Inferior parietal cortex (tissue), 1 donor: ENCODE measurements at regions not wholly inside any gene's neighbourhood (a gene's known extent, or its start where the extent isn't known, plus 50 kb on each side); places are given as distances from the start of the nearest gene placed in this dataset.
A peak's percentile ranks its signal among the peaks of the same experiment; 100 is the strongest.
"Not testable (repeated sequence)": the region's sequence is repeated elsewhere in the genome, so short reads cannot be mapped to it uniquely, and the experiment has no call there.

Source experiments
- DNase-seq: peaks from one replicate; pipeline ENCODE4 v3.0.0-alpha.2; 2016; ENCODE audit errors: extremely low spot score

DNA sequence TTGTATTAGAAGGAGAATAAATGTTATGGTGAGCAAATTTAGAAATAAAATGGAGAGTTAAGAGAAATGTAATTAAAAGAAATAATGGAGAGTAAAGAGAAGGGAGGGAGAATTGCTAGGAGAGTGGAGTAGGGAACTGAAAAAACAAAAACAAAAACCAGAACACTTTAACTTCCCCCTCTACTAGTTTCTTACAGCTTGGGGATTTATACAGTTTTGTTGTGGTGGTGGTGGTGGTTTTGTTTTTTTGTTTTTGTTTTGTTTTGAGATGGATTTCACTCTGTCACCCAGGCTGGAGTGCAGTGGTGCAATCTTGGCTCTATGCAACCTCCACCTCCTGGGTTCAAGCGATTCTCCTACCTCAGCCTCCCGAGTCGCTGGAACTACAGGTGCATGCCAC is 322.4 kb downstream of the TMEM167A start:
- DNase-seq = no peak

DNA sequence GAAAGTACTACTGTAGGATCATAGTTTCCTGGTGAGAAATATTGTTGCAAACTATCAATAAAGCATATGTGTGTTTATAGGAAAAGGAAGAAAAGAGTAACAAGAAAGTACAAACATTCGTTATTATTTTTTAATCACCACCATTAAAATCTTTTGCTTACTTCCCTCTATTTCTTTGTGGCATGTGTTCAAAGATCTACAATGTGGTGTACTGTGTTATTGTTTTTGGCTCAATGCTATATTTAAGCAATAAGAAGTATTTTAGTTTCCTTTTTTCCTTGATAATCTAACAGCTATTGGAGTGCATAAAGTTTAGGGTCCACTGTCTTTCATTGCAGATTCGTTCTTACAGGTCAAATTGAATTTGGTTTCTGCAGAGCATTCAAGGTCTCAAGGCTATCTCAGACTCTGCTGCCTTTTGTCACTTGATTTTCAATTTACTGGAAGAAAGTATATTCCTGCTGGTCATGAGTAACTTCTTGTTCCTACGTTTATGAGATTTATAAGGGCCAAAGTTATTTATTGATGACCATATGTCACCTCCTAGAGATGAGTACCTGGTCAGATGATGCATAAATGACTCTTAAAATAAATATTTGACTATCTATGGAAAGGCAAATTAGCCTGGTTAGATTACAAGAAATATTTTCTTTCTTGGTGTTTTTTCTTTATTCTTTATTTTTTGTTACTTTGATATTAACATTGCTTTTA is 323.0 kb downstream of the TMEM167A start:
- DNase-seq = no peak

DNA sequence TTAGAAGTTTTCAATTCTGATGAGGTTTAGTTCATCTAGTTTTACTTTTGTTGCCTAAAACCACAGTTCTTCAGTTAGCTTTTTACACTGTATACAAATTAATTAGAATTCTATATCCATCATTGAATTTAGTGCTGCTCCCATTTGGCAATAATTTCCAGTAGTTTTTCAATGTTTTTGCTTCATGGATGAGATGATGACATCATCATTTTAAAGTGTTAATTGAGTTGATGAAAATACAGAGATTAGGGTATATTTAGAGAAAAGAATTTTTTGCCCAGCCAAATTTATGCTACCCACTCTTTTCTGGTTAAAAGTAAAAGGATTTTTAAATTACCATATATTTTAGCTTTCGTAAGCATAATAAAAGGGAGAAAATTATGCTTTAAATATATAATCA is 323.8 kb downstream of the TMEM167A start:
- DNase-seq = no peak

DNA sequence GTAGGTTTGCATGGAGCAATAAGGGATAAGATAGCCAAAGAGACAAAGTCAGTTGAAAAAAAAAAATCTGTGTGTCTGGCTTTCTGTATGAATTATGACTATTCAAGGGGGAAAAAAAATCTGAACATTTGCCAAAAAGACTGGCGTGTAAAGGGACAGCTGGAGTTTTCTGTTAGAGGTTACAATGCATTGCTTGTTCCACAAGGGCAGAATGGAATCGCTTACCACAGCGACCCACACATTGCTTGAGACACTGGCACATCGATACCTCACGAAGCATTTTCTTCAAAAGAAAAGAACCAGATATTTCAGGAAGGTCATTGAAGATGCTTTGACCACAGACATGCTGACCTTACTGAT is 327.8 kb downstream of the TMEM167A start:
- peak; percentile 69 for DNase-seq

DNA sequence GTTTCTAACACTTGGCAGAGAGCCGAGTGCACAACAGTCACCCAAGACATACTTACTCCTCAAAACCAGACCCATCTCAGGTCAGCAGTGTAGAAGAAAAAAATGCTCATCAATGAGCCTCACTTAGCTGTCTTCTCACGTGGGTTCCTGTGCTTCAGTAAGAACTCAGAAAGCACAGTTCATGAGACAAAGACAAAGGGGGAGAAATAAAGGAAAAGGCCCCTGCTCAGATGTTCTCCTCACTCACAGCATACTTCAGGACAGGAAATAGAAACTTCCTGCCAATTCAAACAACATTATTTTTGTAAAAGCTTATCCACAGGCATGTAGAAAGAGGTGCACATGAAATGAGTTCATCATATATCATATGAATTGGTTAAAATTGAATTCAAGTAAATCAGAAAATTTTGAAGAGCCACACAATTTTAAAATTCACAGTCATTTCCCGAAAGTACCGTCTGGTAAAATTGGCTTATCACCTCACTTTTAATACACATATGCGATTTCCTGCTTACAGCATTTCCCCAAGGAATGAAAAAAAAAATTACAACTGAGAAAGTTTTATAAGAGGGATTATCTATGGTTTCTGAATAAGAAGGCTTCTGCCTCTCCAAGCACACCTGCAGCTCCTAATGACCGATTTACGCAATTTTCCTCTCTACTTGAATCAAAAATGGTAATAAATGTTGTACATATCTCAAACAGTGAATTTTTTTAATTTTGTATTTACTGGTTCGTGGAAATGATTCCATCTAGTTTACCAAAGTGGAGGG is 328.3 kb downstream of the TMEM167A start:
- no peak for DNase-seq

DNA sequence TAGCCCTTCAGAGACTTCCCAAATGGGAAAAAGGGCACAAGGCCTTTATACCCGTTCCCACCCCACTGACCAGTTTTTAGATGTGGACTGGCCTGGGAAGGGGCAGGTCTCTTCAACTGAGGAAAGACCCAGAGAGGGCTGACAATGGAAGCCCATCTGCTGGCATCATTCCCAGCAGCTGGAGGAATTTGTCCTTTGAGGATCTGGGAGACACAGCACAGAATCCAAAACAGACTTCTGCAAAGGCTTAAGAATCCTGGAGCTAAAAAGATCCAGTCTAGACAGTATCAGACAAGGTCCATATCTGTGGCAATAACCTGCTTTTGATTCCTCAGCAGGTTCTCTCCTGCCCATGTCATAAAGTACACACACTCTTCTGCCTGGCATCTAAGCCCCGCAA is 329.2 kb downstream of the TMEM167A start:
- DNase-seq = no peak

DNA sequence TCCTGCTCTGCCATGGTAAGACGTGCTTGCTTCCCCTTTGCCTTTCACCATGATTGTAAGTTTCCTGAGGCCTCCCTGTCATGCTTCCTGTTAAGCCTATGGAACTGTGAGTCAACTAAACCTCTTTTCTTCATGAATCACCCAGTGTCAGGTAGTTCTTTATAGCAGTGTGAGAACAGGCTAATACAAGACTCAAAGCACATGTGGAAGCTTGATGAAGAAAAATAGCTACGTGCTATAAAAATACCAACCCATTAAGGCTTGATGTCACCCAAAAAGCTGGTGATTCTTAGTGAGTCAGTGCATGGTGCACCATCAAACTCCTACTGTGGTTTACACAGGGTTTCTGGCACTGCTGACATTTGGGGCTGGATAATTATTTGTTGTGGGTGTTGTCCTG is 332.2 kb downstream of the TMEM167A start:
- DNase-seq = no peak

DNA sequence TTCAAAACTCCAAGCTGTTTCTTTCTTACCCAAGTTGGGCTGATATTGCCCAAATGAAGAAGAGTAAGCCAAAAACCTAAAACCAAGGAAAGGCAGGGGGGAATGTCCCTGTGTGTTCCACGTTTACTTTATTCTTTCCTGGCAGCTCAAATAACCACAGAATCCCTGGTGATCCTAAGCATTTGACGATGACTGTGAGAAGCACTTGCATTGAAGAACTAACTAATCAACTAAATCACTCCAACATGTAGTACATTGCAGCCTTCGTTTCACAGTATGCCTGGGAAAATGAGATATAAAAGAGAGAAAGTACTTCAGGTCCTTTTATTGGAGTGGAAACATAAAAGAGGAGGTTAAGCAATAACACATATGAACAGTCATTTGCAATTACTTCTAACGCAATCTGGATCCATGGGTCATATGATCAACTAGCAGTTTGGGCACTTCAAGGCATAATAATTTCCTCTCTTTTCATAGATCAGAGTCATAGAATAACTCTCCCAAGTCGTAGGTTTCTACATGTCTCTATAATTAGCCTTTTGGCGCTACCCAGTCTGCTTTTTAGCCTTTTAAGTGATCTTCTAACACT is 338.4 kb downstream of the TMEM167A start:
- DNase-seq = no peak

DNA sequence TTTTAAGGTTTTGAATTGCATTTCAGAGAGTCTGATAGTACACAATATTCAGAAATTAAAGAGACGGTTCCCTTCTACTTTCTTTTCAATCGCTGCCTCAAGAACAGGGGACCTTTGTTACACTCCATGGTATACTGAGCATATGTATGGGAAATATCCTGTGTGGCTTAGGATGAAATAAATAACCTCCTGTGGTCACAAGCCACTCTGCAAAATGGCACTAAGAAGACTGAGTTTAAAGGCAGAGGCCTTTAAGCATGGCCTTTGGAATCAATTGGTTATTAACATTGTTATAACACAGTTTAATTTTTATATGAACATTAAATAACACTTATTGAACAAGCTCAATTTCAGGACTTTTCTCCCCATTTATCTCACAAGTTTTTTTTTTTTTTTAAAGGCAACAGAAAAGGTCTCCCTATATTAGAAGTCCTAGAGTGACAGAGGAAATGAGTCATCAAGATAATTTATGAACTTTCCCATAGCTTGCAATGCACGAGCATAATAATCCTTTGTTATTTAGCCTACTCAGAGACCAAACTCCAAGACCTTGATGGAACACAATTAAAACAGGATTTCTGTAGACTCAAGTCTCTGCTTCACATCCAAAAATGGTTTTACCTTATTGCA is 341.9 kb downstream of the TMEM167A start:
- no peak for DNase-seq

DNA sequence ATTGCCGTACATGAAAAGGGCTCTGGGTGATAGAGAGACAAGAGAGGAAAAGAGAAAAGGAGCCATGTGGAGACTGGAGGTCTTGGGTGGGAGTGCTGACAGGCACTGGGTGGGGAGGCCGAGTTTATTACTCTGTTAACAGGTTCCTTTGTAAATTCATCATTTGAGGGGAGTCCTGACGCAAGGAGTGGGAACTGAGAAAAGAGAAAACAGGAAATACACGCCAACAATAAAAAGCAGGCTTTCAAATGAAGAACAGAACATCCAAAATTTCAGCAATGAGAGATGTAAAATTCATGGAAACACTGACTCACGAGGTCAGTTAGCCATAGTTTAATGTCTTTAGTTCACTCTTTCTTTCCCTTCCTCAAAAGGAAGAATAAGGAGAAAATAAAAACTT is 342.8 kb downstream of the TMEM167A start:
- DNase-seq = no peak

DNA sequence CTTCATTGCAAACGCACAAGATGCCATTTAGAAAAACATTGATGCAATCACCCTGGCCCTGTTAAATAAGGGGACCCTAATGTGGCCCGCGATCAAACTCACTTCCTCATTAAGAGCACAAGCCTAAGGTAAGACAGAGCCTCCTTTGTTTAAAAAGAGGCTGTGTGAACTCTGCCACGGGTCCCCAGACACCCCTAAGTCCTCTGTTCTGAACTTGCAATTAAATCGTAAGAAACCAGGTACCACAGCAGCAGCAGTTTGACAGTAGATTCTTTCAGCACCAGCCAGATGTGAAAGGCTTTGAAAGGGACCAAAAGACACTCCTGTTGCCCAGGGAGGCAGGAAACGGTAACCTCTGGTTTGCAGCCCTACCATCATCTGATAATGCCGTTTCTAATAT is 346.3 kb downstream of the TMEM167A start:
- DNase-seq = no peak

DNA sequence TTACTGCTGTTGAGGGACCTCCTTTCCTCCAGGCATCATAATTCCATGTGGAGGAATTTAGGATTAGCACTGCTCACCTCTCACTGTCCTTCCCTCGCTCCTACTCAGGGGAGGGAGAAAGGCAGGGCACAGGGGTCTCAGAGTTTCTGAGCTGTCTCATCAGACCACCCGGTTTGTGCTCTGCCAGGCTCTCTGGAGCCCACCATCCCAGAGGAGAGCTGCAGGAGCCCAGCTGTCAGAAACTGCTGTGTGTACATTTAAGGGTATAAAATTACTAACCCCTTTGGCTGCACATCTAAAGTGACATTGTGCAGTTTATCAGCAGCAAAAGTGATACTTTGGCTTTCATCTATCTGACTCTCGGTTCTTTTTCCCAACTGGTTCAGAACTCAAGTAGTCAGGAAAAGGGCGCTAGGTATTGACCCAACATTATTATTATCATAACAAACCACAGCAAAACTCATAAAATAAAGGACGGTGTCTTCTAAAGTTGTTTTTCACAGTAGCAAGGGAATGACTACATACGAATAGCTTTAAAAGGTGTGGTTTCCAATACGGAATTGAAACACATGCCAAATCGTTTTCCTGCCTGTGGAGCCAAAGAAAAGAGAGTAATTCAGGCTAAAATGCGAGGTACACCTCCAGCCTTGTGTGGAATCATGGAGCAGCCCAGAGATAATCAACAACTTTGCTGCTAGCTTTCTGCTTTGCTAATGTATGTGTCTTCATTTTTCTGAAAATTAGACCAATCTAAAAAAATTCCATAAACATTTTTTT is 348.1 kb downstream of the TMEM167A start:
- DNase-seq = no peak

DNA sequence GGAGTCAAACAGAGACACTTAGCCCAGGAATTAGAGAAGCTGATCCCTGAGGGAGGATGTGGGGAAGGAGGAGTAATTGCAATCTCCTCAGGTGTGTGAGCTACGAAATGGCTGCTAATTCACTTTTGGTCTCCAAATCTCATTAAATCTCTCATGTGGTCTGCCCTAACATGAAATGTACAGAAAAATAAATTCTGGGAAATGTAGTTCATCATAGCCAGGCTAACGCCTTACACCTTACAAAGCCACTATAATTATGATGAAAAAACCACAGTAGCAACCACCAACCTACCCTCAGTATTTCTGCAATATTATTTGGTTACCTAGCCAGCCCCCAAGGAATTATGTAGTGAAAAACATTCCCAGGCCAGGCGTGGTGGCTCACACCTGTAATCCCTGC is 354.0 kb downstream of the TMEM167A start:
- no peak for DNase-seq

DNA sequence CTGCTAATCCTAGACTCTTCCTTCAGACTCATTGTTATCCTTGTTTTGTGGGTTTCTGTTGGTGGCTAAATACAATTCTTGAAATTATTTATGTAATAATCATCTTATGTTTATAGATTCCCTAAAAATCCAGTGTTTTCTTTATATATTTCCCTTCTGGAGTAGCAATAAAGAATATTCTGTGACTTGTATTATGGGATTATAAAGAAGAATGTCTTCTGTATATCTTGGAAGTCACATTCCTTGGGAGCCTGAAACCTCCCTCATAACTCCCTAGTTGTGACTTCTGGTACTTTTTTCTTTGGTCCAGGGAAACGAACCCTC is 356.1 kb downstream of the TMEM167A start:
- no peak for DNase-seq

DNA sequence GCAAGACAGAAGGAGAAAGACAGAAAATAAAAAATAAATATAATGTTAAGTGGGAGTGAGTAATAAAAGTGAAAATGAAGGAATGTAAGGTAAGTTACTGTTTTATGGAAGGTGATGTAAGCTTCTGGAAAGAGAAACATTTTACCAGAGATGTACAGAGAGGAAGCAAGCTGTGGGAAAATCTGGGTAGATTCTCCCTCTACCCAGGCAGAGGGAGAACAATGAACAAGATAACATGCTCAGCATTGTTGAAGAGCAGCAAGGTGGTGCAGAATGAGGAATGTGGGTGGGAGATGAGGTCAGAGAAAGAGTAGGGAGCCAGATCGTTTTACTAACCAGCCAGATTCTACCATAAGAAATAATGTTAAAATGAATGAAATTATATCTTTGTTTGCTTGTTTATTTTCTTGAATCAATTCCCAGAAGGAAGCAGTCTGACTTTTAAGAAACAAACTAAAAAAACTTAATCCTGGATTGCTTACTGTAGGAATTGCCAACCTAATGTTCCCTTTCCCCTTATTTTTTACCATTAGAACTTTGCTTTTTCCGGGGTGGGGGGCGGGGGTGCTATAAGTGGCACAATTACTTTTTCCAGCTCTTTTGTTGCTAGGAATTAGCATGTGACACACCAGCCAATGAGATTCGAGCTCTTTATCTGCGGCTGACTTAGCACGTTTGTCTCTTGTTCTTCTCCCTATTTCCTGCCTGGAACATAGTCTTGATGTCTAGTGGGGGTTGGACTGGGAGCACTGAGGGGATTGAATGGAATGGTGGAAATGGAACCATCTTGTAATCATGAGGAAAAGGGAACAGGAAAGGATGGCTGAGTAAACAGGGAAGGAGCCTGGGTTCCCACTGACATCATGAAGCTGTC is 356.7 kb downstream of the TMEM167A start:
- DNase-seq = no peak

DNA sequence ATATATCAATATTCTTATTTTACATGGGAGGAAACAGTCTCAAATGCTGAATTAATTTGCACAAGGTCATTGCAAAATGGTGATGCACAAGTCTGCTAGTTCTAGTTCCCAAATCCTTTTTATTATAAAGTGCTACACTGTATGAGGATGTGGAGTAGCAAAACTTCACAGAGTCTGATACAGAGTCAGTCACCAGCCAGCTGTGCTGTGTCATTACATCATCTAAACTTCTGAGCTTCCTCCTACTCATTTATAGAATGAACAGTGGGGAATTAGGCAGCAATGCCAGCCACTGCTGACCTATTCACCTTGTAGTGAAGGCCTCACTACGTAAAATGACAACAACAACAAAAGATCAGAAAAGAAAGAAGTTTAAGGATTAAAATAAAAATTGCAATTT is 357.8 kb downstream of the TMEM167A start:
- DNase-seq = no peak

DNA sequence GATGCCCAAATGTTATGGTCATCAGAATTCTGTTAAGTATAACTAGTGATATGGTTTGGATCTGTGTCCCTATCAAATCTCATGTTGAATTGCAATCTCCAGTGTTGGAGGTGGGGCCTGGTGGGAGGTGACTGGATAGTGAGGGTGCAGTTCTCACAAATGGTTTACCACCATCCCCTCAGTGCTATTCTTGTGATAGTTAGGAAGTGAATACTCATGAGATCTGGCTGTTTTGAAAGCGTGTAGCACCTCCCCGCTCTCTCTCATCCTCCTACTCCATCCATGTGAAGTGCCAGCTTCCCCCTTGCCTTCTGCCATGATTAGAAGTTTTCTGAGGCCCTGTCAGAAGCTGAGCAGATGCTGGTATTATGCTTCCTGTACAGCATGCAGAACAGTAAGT is 359.5 kb downstream of the TMEM167A start:
- no peak for DNase-seq

DNA sequence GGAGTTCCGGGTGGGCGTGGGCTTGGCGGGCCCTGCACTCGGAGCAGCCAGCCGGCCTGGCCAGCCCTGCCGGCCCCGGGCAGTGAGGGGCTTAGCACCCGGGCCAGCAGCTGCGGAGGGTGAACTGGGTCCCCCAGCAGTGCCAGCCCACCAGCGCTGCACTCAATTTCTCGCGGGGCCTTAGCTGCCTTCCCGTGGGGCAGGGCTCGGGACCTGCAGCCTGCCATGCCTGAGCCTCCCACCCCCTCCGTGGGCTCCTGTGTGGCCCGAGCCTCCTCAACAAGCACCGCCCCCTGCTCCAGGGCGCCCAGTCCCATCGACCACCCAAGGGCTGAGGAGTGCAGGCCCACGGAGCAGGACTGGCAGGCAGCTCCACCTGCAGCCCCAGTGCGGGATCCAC is 362.5 kb downstream of the TMEM167A start:
- not testable (repeated sequence) for DNase-seq

DNA sequence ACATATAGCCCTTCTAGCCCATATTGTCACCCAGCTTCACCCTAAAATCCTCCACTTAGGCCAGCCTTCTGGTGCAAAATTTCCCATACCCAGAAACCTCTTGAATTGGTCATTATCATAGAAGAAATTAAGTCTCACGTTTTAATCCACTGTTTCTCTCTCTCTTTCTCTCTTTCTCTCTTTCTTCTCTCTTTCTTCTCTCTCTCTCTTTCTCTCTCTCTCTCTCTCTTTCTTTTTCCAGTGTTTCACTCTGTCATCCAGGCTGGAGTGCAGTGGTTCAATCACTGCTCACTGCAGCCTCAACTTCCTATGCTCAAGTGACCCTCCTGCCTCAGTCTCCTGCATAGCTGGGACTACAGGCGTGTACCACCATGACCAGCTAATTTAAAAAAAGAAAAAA is 363.4 kb downstream of the TMEM167A start:
- DNase-seq = no peak

DNA sequence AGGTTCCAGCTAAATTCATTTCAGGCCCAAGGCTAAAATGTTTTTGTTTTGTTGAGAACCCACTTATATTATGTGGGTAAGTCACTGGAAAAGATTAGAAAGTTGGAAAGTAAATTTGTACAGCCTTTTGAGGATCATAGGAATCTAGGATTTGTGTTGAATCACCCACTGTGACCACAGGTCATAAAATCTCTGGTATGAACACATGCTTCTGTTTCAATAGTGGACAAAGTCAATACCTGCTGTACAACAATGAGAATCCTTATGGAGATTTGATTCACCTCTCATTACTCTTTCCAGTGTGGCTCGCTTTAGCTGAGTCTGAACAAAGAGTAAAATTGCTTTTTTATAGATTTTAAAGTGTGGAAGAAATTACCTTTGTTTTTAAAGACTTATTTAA is 369.5 kb downstream of the TMEM167A start:
- DNase-seq = no peak

DNA sequence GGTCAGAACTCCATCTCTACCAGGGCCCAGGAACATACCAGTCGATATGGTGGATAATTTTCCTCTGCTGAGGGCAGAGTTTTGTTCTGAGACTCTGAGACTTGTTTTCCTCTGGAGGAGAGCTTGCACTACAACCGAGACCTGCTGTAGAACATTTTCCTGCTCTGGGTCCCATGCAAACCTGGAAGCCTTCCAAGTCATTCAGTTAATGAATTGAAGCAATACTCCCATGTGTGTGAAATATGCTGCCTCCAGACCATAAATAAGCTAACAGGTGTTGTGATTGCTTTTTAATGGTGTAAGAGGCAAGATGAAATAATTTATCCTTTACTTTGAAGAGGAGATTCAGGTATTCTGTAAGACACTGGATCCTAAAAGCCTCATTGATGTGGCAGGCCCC is 372.8 kb downstream of the TMEM167A start:
- DNase-seq = no peak
